H1 (cell line): ENCODE measurements at regions not wholly inside any gene's neighbourhood (a gene's known extent, or its start where the extent isn't known, plus 50 kb on each side); places are given as distances from the start of the nearest gene placed in this dataset.

ENCODE experiments used
- CTCF ChIA-PET: fragments of 300-600 bp; sonication (Branson Sonifier 250); formaldehyde crosslinking; loops from one replicate; lab custom pipeline; 2021; ENCODE audit not compliant: partially characterized antibody; lab: Charles Lee
- POLR2A ChIA-PET: fragments of 300-600 bp; sonication (Branson Sonifier 250); formaldehyde crosslinking; loops from one replicate; lab custom pipeline; 2021; ENCODE audit warnings: inconsistent platforms; ENCODE audit not compliant: partially characterized antibody; lab: Charles Lee
- DNase-seq, 2 experiments: peaks; one replicate each; pipeline versions ENCODE4 v3.0.0 to v3.0.0-alpha.2; 2010 to 2022; ENCODE audit warnings: low spot score in 2 of 2, low read depth in 1 of 2, mixed read lengths in 1 of 2
- FAIRE-seq: peaks from 2 replicates; lab custom pipeline; 2011; peaks lifted over from hg19 to GRCh38; lab: Jason Lieb, UNC
- H2AFZ ChIP-seq: 2 replicates; pipeline ENCODE4 v1.8.1; 2012; ENCODE audit warnings: low read length, inconsistent platforms
- H2AK5ac ChIP-seq: 2 replicates; pipeline ENCODE4 v1.6.1; 2013; ENCODE audit warnings: low read depth, low read length
- H2BK120ac ChIP-seq: replicated peaks from 2 replicates; pipeline ENCODE3; 2013; ENCODE audit warnings: low read depth, low read length, inconsistent platforms
- H2BK12ac ChIP-seq: 2 replicates; pipeline ENCODE4 v1.6.1; 2013; ENCODE audit warnings: low read depth, low read length
- H2BK15ac ChIP-seq: 2 replicates; pipeline ENCODE4 v1.6.1; 2013; ENCODE audit warnings: low read length
- H2BK20ac ChIP-seq: 2 replicates; pipeline ENCODE4 v1.6.1; 2013; ENCODE audit warnings: low read length
- H2BK5ac ChIP-seq: 2 replicates; pipeline ENCODE4 v1.6.1; 2013; ENCODE audit warnings: low read depth, low read length
- H3K14ac ChIP-seq: 2 replicates; pipeline ENCODE4 v1.6.1; 2013; ENCODE audit warnings: inconsistent platforms; ENCODE audit not compliant: insufficient read length
- H3K18ac ChIP-seq: 2 replicates; pipeline ENCODE4 v1.6.1; 2013; ENCODE audit warnings: low read length; ENCODE audit errors: extremely low read depth
- H3K23ac ChIP-seq: 2 replicates; pipeline ENCODE4 v1.6.1; 2013; ENCODE audit warnings: inconsistent platforms; ENCODE audit not compliant: insufficient read length
- H3K23me2 ChIP-seq: 2 replicates; pipeline ENCODE4 v1.6.1; 2013; ENCODE audit warnings: low read depth, low read length
- H3K27ac ChIP-seq: 2 replicates; pipeline ENCODE4 v1.6.1; 2011; ENCODE audit warnings: low read depth, low read length, inconsistent platforms
- H3K27me3 ChIP-seq, 4 experiments: replicated peaks in 1 of 4; 1 replicate in 1 of 4; 2 replicates in 3 of 4; pipeline versions ENCODE4 v1.6.1 to v1.8.1; 2011 to 2013; ENCODE audit warnings: low read length in 3 of 4, mild to moderate bottlenecking in 3 of 4, inconsistent platforms in 2 of 4, mixed read lengths in 2 of 4, moderate library complexity in 1 of 4; ENCODE audit not compliant: control insufficient read depth in 3 of 4, insufficient read depth in 3 of 4; ENCODE audit errors: extremely low read depth in 1 of 4
- H3K36me3 ChIP-seq, 4 experiments: 2 replicates each; pipeline versions ENCODE4 v1.6.1 to v1.8.1; 2011 to 2013; ENCODE audit warnings: mild to moderate bottlenecking in 4 of 4, low read length in 3 of 4, moderate library complexity in 2 of 4, control low read depth in 1 of 4, inconsistent platforms in 1 of 4; ENCODE audit not compliant: insufficient read depth in 4 of 4, control insufficient read depth in 2 of 4
- H3K4ac ChIP-seq: replicated peaks from 2 replicates; pipeline ENCODE3; 2013; ENCODE audit warnings: low read length, low read depth, mixed read lengths, inconsistent platforms; ENCODE audit not compliant: insufficient read length
- H3K4me1 ChIP-seq, 4 experiments: replicated peaks in 1 of 4; 1 replicate in 1 of 4; 2 replicates in 3 of 4; pipeline versions ENCODE4 v1.6.1 to v1.8.1; 2011 to 2013; ENCODE audit warnings: low read length in 3 of 4, inconsistent platforms in 2 of 4, mixed read lengths in 1 of 4; ENCODE audit not compliant: insufficient read depth in 4 of 4, control insufficient read depth in 3 of 4
- H3K4me2 ChIP-seq, 2 experiments: 2 replicates each; pipeline versions ENCODE4 v1.6.1 to v1.8.1; 2011 to 2013; ENCODE audit warnings: low read depth in 2 of 2, low read length in 2 of 2, control low read depth in 1 of 2, inconsistent platforms in 1 of 2, mild to moderate bottlenecking in 1 of 2; ENCODE audit not compliant: insufficient read depth in 1 of 2
- H3K4me3 ChIP-seq, 4 experiments: fragments of 200-600, 300-600 bp in 1 of 4; sonication (generic), shearing (Covaris generic), sonication (Bioruptor Twin) in 1 of 4; 2 replicates each; pipeline versions ENCODE4 v1.5.1 to v1.8.1; 2011 to 2016; ENCODE audit warnings: low read length in 4 of 4, low read depth in 3 of 4, control low read depth in 2 of 4, inconsistent platforms in 2 of 4, mild to moderate bottlenecking in 2 of 4, mixed read lengths in 1 of 4, moderate library complexity in 1 of 4; ENCODE audit not compliant: insufficient read depth in 2 of 4; ENCODE audit errors: extremely low read depth in 1 of 4
- H3K56ac ChIP-seq: replicated peaks from 2 replicates; pipeline ENCODE3; 2013; ENCODE audit warnings: low read depth, mild to moderate bottlenecking, mixed read lengths, low read length, inconsistent platforms; ENCODE audit not compliant: insufficient read length
- H3K79me1 ChIP-seq: 2 replicates; pipeline ENCODE4 v1.6.1; 2013; ENCODE audit warnings: low read depth, low read length, control low read depth
- H3K79me2 ChIP-seq, 2 experiments: 2 replicates each; pipeline versions ENCODE4 v1.6.1 to v1.8.1; 2012 to 2013; ENCODE audit warnings: low read length in 2 of 2, mild to moderate bottlenecking in 2 of 2, inconsistent platforms in 1 of 2; ENCODE audit not compliant: insufficient read depth in 2 of 2, control insufficient read depth in 1 of 2
- H3K9ac ChIP-seq, 4 experiments: replicated peaks in 1 of 4; 1 replicate in 1 of 4; 2 replicates in 3 of 4; pipeline versions ENCODE4 v1.6.1 to v1.8.1; 2011 to 2013; ENCODE audit warnings: low read depth in 3 of 4, low read length in 3 of 4, control low read depth in 2 of 4, mild to moderate bottlenecking in 2 of 4, moderate library complexity in 2 of 4, inconsistent platforms in 1 of 4; ENCODE audit errors: extremely low read depth in 1 of 4
- H3K9me3 ChIP-seq, 2 experiments: 2 replicates each; pipeline versions ENCODE4 v1.6.1 to v1.8.1; 2012 to 2013; ENCODE audit warnings: mild to moderate bottlenecking in 2 of 2, moderate library complexity in 2 of 2, control low read depth in 1 of 2, inconsistent platforms in 1 of 2, low read depth in 1 of 2, low read length in 1 of 2, mixed read lengths in 1 of 2; ENCODE audit not compliant: insufficient read depth in 2 of 2
- H4K20me1 ChIP-seq, 2 experiments: replicated peaks in 1 of 2; 2 replicates each; pipeline versions ENCODE3 to v1.8.1; 2011 to 2013; ENCODE audit warnings: inconsistent platforms in 2 of 2, low read length in 2 of 2, mild to moderate bottlenecking in 1 of 2; ENCODE audit not compliant: insufficient read depth in 2 of 2, control insufficient read depth in 1 of 2
- H4K5ac ChIP-seq: 2 replicates; pipeline ENCODE4 v1.6.1; 2013; ENCODE audit warnings: low read length, low read depth, mixed read lengths, inconsistent platforms; ENCODE audit not compliant: insufficient read length
- H4K8ac ChIP-seq: 2 replicates; pipeline ENCODE4 v1.8.0; 2013; ENCODE audit warnings: mild to moderate bottlenecking, moderate library complexity, low read length, inconsistent platforms; ENCODE audit not compliant: insufficient read depth; ENCODE audit errors: extremely low read depth
- H4K91ac ChIP-seq: replicated peaks from 2 replicates; pipeline ENCODE3; 2013; ENCODE audit warnings: low read length, mixed read lengths, inconsistent platforms; ENCODE audit not compliant: insufficient read length
- BRCA1 ChIP-seq: IDR thresholded peaks from 2 replicates; pipeline ENCODE4 v1.6.1; 2012; ENCODE audit warnings: low read depth, low read length, improper control_type of control experiment
- KDM5A ChIP-seq: fragments of 200-600 bp; IDR thresholded peaks from 2 replicates; pipeline ENCODE4 v1.7.1; 2012; ENCODE audit warnings: mild to moderate bottlenecking, low read length, inconsistent platforms, mixed read lengths
- MAFK ChIP-seq: IDR thresholded peaks from 2 replicates; pipeline ENCODE4 v1.6.1; 2012; ENCODE audit warnings: low read depth, mild to moderate bottlenecking, improper control_type of control experiment, low read length
- NANOG ChIP-seq: IDR thresholded peaks from 2 replicates; pipeline ENCODE4 v1.6.1; 2011; ENCODE audit warnings: low read length, low read depth, mild to moderate bottlenecking, inconsistent platforms; ENCODE audit not compliant: insufficient read depth, poor library complexity, severe bottlenecking
- RFX5 ChIP-seq: IDR thresholded peaks from 2 replicates; pipeline ENCODE4 v1.6.1; 2011; ENCODE audit warnings: low read depth, low read length, improper control_type of control experiment, borderline replicate concordance
- SIRT6 ChIP-seq: IDR thresholded peaks from one replicate; pipeline ENCODE4 v1.7.1; 2012; ENCODE audit warnings: low read length, inconsistent platforms
- SP2 ChIP-seq: IDR thresholded peaks from 2 replicates; pipeline ENCODE4 v1.6.1; 2012; ENCODE audit warnings: mild to moderate bottlenecking, low read length, inconsistent platforms
- TEAD4 ChIP-seq: IDR thresholded peaks from 2 replicates; pipeline ENCODE4 v1.6.1; 2012; ENCODE audit warnings: low read depth, low read length, inconsistent platforms, mixed read lengths
- WGBS, 2 experiments: shearing (Covaris generic) in 1 of 2; methylation state at CpG; one replicate each; pipeline versions ENCODE4 v1.1.6 to v1.1.7; 2013 to 2015; ENCODE audit warnings: low lambda C conversion rate in 2 of 2, mixed read lengths in 2 of 2, inconsistent platforms in 1 of 2, low coverage in 1 of 2, missing lambda C conversion rate in 1 of 2; ENCODE audit not compliant: insufficient replicate concordance in 2 of 2, insufficient coverage in 1 of 2, insufficient read length in 1 of 2; ENCODE audit errors: extremely low coverage in 1 of 2, missing lambda C conversion rate in 1 of 2; 5-methylcytosine and 5-hydroxymethylcytosine counted together

GRCh38 chr1:37277366-37277765 lies 197.0 kb upstream of the ZC3H12A start:
- FAIRE-seq, result no peak
- H4K5ac ChIP-seq, result no peak overlapping the region
- H3K79me1 ChIP-seq, result no peaks in the 10 kb centered on the region
- 0 out of 2 replicates have a peak overlapping the region, but pooled peaks have one; percentile 77 for H2BK15ac ChIP-seq
- no peak overlapping the region for H2AFZ ChIP-seq
- 0 out of 2 replicates have a peak overlapping the region, but pooled peaks have one; percentile 50 for H2BK20ac ChIP-seq
- ChIA-PET CTCF (interaction anchor here (0.6 to 1.8 kb wide), 3 partner anchors 11 to 39 kb away, joined by 3 to 5 read pairs (median 3); no protein-coding TSS in a partner anchor), POLR2A (interaction anchor here (1.2 kb wide), 1 partner anchor 42 kb away, joined by 3 read pairs; no protein-coding TSS in a partner anchor)
- no peaks in the 10 kb centered on the region for H4K20me1 ChIP-seq
- DNase-seq, result no peak
- H3K4me1 ChIP-seq, result peaks cover 3 to 22% (median 12%) of the 10 kb centered on the region in 4 experiments
- H2BK5ac ChIP-seq, result no peak overlapping the region
- H3K4me2 ChIP-seq, result no peak overlapping the region
- no peaks in the 10 kb centered on the region for H3K23me2 ChIP-seq
- H3K27ac ChIP-seq, result no peak overlapping the region
- H3K79me2 ChIP-seq, result no peaks in the 10 kb centered on the region
- WGBS, 2 experiments, result 85% methylated on average over 2 of the region's 2 CpGs; no CpG with 5 or more reads in 1 of the 2 experiments
- H4K8ac ChIP-seq, result no peak overlapping the region
- no peak overlapping the region for H3K4me3 ChIP-seq
- H3K9ac ChIP-seq, result no peak overlapping the region
- H3K14ac ChIP-seq, result no peak overlapping the region
- no peak for TF ChIP-seq SIRT6
- no peak for TF ChIP-seq NANOG
- TF ChIP-seq BRCA1, result no peak
- no peak for TF ChIP-seq MAFK
- no peak for TF ChIP-seq RFX5
- no peak for TF ChIP-seq KDM5A
- no peak for TF ChIP-seq TEAD4
- TF ChIP-seq SP2, result no peak
- no peak overlapping the region for H4K91ac ChIP-seq
- no peak overlapping the region for H2BK12ac ChIP-seq
- no peak overlapping the region for H3K4ac ChIP-seq
- H3K23ac ChIP-seq, result no peak overlapping the region
- H3K27me3 ChIP-seq, result no peaks in the 10 kb centered on the region
- H3K9me3 ChIP-seq, result peaks cover 7 to 8% of the 10 kb centered on the region in 2 experiments; a peak in 2 of 4 replicates
- no peaks in the 10 kb centered on the region; a peak in 1 of 8 replicates for H3K36me3 ChIP-seq
- H2BK120ac ChIP-seq, result no peak overlapping the region
- H3K18ac ChIP-seq, result no peak overlapping the region
- H2AK5ac ChIP-seq, result no peak overlapping the region
- H3K56ac ChIP-seq, result no peak overlapping the region
